K562 (cell line): ENCODE measurements at regions not wholly inside any gene's neighbourhood (a gene's known extent, or its start where the extent isn't known, plus 50 kb on each side); places are given as distances from the start of the nearest gene placed in this dataset.
A peak's percentile ranks its signal among the peaks of the same experiment; 100 is the strongest.

Experiments
- ATAC-seq: fragments of 200-7000 bp; cut with Tn5 transposase; 3 replicates; pipeline ENCODE4 v1.9.1; 2020; ENCODE audit warnings: moderate library complexity
- BruUV-seq: library from RNA; stranded (reverse); fragments of 400-500 nt; replicated peaks from 2 replicates; lab custom pipeline; 2021; lab: Mats Ljungman, UMichigan
- CTCF ChIA-PET: fragments of 300-600 bp; formaldehyde crosslinking; extraction: SDS; loops from one replicate; lab custom pipeline; 2021; ENCODE audit warnings: low intra/inter-chr PET ratio; lab: Yijun Ruan, JAX
- POLR2A ChIA-PET: fragments of 300-600, 350-650 bp; sonication (Branson Sonifier 250); formaldehyde crosslinking; extraction: SDS; loops from one replicate; lab custom pipeline; 2021; ENCODE audit warnings: antibody characterized with exemption, inconsistent platforms; lab: Yijun Ruan, JAX
- DNase-seq, 4 experiments: peaks; one replicate each; pipeline versions ENCODE4 v3.0.0 to v3.0.0-alpha.2; 2011 to 2018; ENCODE audit warnings: low spot score in 3 of 4, mixed read lengths in 3 of 4; ENCODE audit errors: extremely low read depth in 1 of 4
- FAIRE-seq: peaks from 2 replicates; lab custom pipeline; 2011; peaks lifted over from hg19 to GRCh38; lab: Jason Lieb, UNC
- H2AFZ ChIP-seq: 2 replicates; pipeline ENCODE4 v1.6.0; 2011; ENCODE audit warnings: low read depth, low read length, control low read depth, inconsistent platforms
- H3K27ac ChIP-seq: fragments of 200-600 bp; 3 replicates; pipeline ENCODE4 v1.8.0; 2011; ENCODE audit warnings: low read depth, mild to moderate bottlenecking, control low read depth, inconsistent platforms, low read length, moderate library complexity, mixed read lengths; ENCODE audit errors: extremely low read depth
- H3K27me3 ChIP-seq, 2 experiments: fragments of 300-600 bp in 1 of 2; 2 replicates in 1 of 2; 3 replicates in 1 of 2; pipeline versions ENCODE4 v1.6.0 to v1.8.0; 2011; ENCODE audit warnings: inconsistent platforms in 2 of 2, low read length in 2 of 2, mild to moderate bottlenecking in 1 of 2, mixed read lengths in 1 of 2, moderate library complexity in 1 of 2; ENCODE audit not compliant: control insufficient read depth in 2 of 2, insufficient read depth in 2 of 2
- H3K36me3 ChIP-seq: fragments of 300-600 bp; 3 replicates; pipeline ENCODE4 v1.8.0; 2011; ENCODE audit warnings: mild to moderate bottlenecking, low read length, inconsistent platforms; ENCODE audit not compliant: control insufficient read depth, insufficient read depth
- H3K4me1 ChIP-seq, 2 experiments: fragments of 200-600 bp in 1 of 2; replicated peaks in 1 of 2; 2 replicates in 1 of 2; 3 replicates in 1 of 2; pipeline versions ENCODE4 v1.5.1 to v1.8.0; 2011; ENCODE audit warnings: inconsistent platforms in 2 of 2, low read length in 2 of 2, mild to moderate bottlenecking in 1 of 2, mixed read lengths in 1 of 2, moderate library complexity in 1 of 2; ENCODE audit not compliant: control insufficient read depth in 2 of 2, insufficient read depth in 2 of 2
- H3K4me2 ChIP-seq: 2 replicates; pipeline ENCODE4 v1.6.1; 2011; ENCODE audit warnings: low read length, control low read depth, inconsistent platforms, mixed read lengths; ENCODE audit not compliant: insufficient read depth
- H3K4me3 ChIP-seq: fragments of 200-600 bp; sonication (generic), shearing (Covaris generic); 2 replicates; pipeline ENCODE4 v1.5.1; 2016; ENCODE audit warnings: control low read depth, inconsistent platforms
- H3K79me2 ChIP-seq: fragments of 200-600 bp; 3 replicates; pipeline ENCODE4 v1.8.0; 2011; ENCODE audit warnings: low read length, inconsistent platforms; ENCODE audit not compliant: control insufficient read depth, insufficient read depth
- H3K9ac ChIP-seq, 2 experiments: 2 replicates each; pipeline versions ENCODE4 v1.6.0 to v1.6.1; 2011; ENCODE audit warnings: low read depth in 2 of 2, low read length in 2 of 2, control low read depth in 1 of 2, inconsistent platforms in 1 of 2, mild to moderate bottlenecking in 1 of 2, mixed read lengths in 1 of 2; ENCODE audit not compliant: insufficient read depth in 1 of 2
- H3K9me1 ChIP-seq: one replicate; pipeline ENCODE4 v1.6.0; 2011; ENCODE audit warnings: inconsistent platforms, mild to moderate bottlenecking, low read length, moderate library complexity; ENCODE audit not compliant: control insufficient read depth, insufficient read depth
- H3K9me3 ChIP-seq: replicated peaks from 2 replicates; pipeline ENCODE4 v1.5.1; 2011; ENCODE audit warnings: low read depth, low read length, inconsistent platforms; ENCODE audit not compliant: control insufficient read depth, insufficient read depth
- H4K20me1 ChIP-seq: replicated peaks from 2 replicates; pipeline ENCODE4 v1.6.1; 2011; ENCODE audit warnings: low read length, inconsistent platforms, mixed read lengths; ENCODE audit not compliant: control insufficient read depth, insufficient read depth
- CEBPG ChIP-seq, 3 experiments: fragments of 200-800 bp in 1 of 3; sonication (Bioruptor generic) in 1 of 3; sonication (generic) in 1 of 3; formaldehyde crosslinking in 1 of 3; IDR thresholded peaks in 2 of 3; conservative IDR thresholded peaks in 1 of 3; 2 replicates each; pipeline versions ENCODE4 v1.6.1 to v1.8.0; 2016 to 2022; ENCODE audit warnings: missing compliant biosample characterization in 2 of 3, missing genetic modification characterization in 2 of 3, mild to moderate bottlenecking in 1 of 3, missing genetic modification reagents in 1 of 3
- NEUROD1 ChIP-seq: fragments of 150-350 bp; IDR thresholded peaks from 2 replicates; pipeline ENCODE4 v1.6.1; 2014; ENCODE audit warnings: borderline replicate concordance, low read length, low read depth; ENCODE audit not compliant: partially characterized antibody
- ZBTB33 ChIP-seq: sonication (generic); formaldehyde crosslinking; IDR thresholded peaks from 2 replicates; pipeline ENCODE4 v1.8.1; 2023; ENCODE audit warnings: mild to moderate bottlenecking, missing genetic modification reagents
- ZFX ChIP-seq: sonication (generic); formaldehyde crosslinking; IDR thresholded peaks from 2 replicates; pipeline ENCODE4 v1.8.0; 2022; ENCODE audit warnings: mild to moderate bottlenecking, missing genetic modification reagents, moderate library complexity
- WGBS: fragments of 100-300 bp; shearing (Covaris generic); methylation state at CpG from one replicate; pipeline ENCODE4 v1.1.6; 2016; ENCODE audit warnings: low coverage, mixed read lengths; ENCODE audit not compliant: insufficient coverage; ENCODE audit errors: missing lambda C conversion rate; 5-methylcytosine and 5-hydroxymethylcytosine counted together
- in situ Hi-C: fragments of 300-500 bp; cut with MboI; formaldehyde crosslinking; loops from 4 replicates; pipeline ENCODE4 v1.15.0; 2018; ENCODE audit warnings: inconsistent platforms, mixed read lengths
- intact Hi-C: fragments of 100-400 bp; cut with micrococcal nuclease; formaldehyde crosslinking; loops from 2 replicates; pipeline ENCODE4 v1.14.2; 2022

GRCh38 chr14:41303506-41303905 is 303.2 kb upstream of the LRFN5 start:
- CTCF ChIA-PET, result no interaction called here
- no peak for FAIRE-seq
- BruUV-seq, result no TSS peak

More at GRCh38 chr14:41303506-41303905, 303.2 kb upstream of the LRFN5 start:
- in situ Hi-C loops, result no loop called here
- Histone ChIP-seq H3K9me3 (no peaks in the 10 kb centered on the region), H3K4me2 (no peak overlapping the region), H4K20me1 (no peaks in the 10 kb centered on the region), H3K27ac (no peak overlapping the region), H3K4me3 (no peak overlapping the region), H3K4me1 (no peaks in the 10 kb centered on the region), H3K9ac (no peak overlapping the region), H3K27me3 (no peaks in the 10 kb centered on the region), H2AFZ (no peak overlapping the region), H3K36me3 (no peaks in the 10 kb centered on the region), H3K79me2 (no peaks in the 10 kb centered on the region), H3K9me1 (no peaks in the 10 kb centered on the region)
- intact Hi-C loops, result no loop called here
- POLR2A ChIA-PET, result no interaction called here
- 4% methylated on average over 3 of the region's 3 CpGs for WGBS
- DNase-seq (no peak), ATAC-seq (no peak)
- TF ChIP-seq ZBTB33 (CRISPR knock-in tag) (no peak), CEBPG (CRISPR knock-in tag; IDR thresholded peaks at IDR 0.05) (no peak), CEBPG (tag; conservative IDR thresholded peaks at IDR 0.05 in 1 of 2, IDR thresholded peaks at IDR 0.05 in 1 of 2) (0 out of 4 replicates have a peak, but pooled peaks of 1 of the 2 experiments have one; percentile 30), ZFX (no peak), NEUROD1 (no peak)
